C4-2B (cell line): ENCODE measurements at regions not wholly inside any gene's neighbourhood (a gene's known extent, or its start where the extent isn't known, plus 50 kb on each side); places are given as distances from the start of the nearest gene placed in this dataset.

Experiments used
- ZFX ChIP-seq: fragments of 450-650 bp; IDR thresholded peaks from 2 replicates; pipeline ENCODE4 v1.6.1; 2017
- TF ChIP-seq, protein P1 (sequence below): fragments of 450-650 bp; conservative IDR thresholded peaks from 2 replicates; pipeline ENCODE4 v1.5.1; 2017; ENCODE audit warnings: mild to moderate bottlenecking

DNA sequence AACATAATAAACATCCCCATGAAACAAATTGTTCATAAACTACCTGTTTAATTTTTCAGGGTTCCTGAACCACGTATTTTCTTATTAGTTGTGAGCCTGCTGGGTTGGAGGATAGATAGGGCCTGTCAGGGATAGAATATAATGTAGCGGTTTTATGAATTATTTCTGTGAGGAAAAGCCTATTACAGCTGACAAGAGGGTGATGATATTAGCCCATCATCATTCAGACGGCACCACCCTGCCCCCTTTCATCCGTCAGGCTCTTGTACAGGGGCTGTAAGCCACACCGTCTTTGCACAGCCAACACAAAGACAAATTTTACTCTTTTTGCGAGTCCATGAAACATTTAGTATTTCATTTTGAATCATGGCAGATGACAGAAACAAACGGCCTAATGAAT, 335.3 kb upstream of the TMCO5A start:
- TF ChIP-seq, protein P1, sequence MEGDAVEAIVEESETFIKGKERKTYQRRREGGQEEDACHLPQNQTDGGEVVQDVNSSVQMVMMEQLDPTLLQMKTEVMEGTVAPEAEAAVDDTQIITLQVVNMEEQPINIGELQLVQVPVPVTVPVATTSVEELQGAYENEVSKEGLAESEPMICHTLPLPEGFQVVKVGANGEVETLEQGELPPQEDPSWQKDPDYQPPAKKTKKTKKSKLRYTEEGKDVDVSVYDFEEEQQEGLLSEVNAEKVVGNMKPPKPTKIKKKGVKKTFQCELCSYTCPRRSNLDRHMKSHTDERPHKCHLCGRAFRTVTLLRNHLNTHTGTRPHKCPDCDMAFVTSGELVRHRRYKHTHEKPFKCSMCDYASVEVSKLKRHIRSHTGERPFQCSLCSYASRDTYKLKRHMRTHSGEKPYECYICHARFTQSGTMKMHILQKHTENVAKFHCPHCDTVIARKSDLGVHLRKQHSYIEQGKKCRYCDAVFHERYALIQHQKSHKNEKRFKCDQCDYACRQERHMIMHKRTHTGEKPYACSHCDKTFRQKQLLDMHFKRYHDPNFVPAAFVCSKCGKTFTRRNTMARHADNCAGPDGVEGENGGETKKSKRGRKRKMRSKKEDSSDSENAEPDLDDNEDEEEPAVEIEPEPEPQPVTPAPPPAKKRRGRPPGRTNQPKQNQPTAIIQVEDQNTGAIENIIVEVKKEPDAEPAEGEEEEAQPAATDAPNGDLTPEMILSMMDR, result no peak
- no peak for TF ChIP-seq ZFX
